ENCODE measurements at regions not wholly inside any gene's neighbourhood (a gene's known extent, or its start where the extent isn't known, plus 50 kb on each side); places are given as distances from the start of the nearest gene placed in this dataset.

DNA sequence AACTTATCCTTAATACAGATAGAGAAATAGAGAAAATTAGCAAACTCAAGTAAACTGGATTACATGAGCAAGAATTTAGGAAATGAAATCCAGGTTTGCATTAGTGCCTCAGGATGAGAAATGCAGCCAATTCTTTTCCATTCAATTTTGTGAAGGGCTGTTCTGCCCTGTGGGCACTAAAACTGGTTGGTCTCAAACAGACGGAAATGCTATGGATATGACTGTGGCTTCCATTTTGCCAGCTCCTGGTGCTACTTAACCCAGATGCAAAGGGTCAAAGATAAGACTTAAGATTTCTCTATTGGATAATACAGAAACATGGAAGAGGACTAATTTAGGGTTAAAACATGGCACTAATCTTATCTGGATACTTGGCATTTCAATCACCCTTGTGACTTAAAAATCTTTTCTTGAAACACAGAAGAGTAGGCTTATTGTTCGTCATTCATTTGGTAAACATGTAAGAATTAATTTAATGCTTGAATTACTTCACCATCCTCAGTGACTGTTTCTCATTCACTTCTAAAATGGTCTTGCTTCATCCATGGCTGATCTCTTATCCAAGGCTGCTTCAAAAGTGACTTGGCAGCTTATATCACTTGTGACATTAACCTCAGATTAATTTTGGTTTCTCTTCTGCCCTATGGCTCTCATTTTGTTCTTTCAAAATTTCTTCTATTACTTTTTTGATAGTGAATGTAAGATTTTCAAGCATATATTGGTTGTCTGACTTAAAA is 1008.7 kb downstream of the GLUD2 start:
- no peak overlapping the region for H3K27ac Mint-ChIP-seq
- H3K27me3 Mint-ChIP-seq: no peaks in the 10 kb centered on the region
- ChIA-PET CTCF (no interaction called here), POLR2A (no interaction called here)
- Histone ChIP-seq H3K79me2 (ENCODE audit: control insufficient read depth, insufficient read depth, low read length) (no peaks in the 10 kb centered on the region), H2AFZ (ENCODE audit: insufficient read depth, low read depth, low read length, poor library complexity, severe bottlenecking) (no peak overlapping the region), H3K4me1 (ENCODE audit: control insufficient read depth in 2 of 2, insufficient read depth in 2 of 2, low read length in 2 of 2) (no peaks in the 10 kb centered on the region), H3K9ac (ENCODE audit: low read length) (no peak overlapping the region), H4K20me1 (ENCODE audit: control insufficient read depth, insufficient read depth, low read length, poor library complexity, severe bottlenecking) (no peaks in the 10 kb centered on the region), H3K27ac (ENCODE audit: low read length in 2 of 2) (no peak overlapping the region), H3K4me2 (replicated peaks; ENCODE audit: low read depth, low read length, poor library complexity, severe bottlenecking) (no peak overlapping the region), H3K4me3 (ENCODE audit: control extremely low read depth in 1 of 5, extremely low read depth in 1 of 5, insufficient read depth in 1 of 5, low read depth in 2 of 5, low read length in 4 of 5) (no peak overlapping the region), H3K27me3 (replicated peaks in 1 of 4; ENCODE audit: control extremely low read depth in 1 of 4, control insufficient read depth in 3 of 4, insufficient read depth in 4 of 4, low read length in 3 of 4) (no peaks in the 10 kb centered on the region), H3K36me3 (replicated peaks in 1 of 2; ENCODE audit: control extremely low read depth in 1 of 2, control insufficient read depth in 1 of 2, extremely low read depth in 1 of 2, insufficient read depth in 2 of 2, low read length in 1 of 2) (no peaks in the 10 kb centered on the region), H3K9me3 (ENCODE audit: control extremely low read depth in 1 of 3, control insufficient read depth in 2 of 3, insufficient read depth in 1 of 3, low read length in 2 of 3) (no peaks in the 10 kb centered on the region)
- no peaks in the 10 kb centered on the region for H3K9me3 Mint-ChIP-seq (ENCODE audit: insufficient read depth)
- H3K4me3 Mint-ChIP-seq: no peak overlapping the region
- ATAC-seq (ENCODE audit: low read depth) (no peak), DNase-seq (no peak)
- no CpG with 5 or more reads among the region's 2 CpGs for WGBS (ENCODE audit: insufficient coverage)
- intact Hi-C loops (cut with micrococcal nuclease): no loop called here
- H3K4me1 Mint-ChIP-seq: no peaks in the 10 kb centered on the region
- no peak for TF ChIP-seq EZH2 (IDR thresholded peaks at IDR 0.05; ENCODE audit: borderline replicate concordance, insufficient read depth, low read depth, low read length, poor library complexity, severe bottlenecking)
- TF ChIP-seq, protein P1, sequence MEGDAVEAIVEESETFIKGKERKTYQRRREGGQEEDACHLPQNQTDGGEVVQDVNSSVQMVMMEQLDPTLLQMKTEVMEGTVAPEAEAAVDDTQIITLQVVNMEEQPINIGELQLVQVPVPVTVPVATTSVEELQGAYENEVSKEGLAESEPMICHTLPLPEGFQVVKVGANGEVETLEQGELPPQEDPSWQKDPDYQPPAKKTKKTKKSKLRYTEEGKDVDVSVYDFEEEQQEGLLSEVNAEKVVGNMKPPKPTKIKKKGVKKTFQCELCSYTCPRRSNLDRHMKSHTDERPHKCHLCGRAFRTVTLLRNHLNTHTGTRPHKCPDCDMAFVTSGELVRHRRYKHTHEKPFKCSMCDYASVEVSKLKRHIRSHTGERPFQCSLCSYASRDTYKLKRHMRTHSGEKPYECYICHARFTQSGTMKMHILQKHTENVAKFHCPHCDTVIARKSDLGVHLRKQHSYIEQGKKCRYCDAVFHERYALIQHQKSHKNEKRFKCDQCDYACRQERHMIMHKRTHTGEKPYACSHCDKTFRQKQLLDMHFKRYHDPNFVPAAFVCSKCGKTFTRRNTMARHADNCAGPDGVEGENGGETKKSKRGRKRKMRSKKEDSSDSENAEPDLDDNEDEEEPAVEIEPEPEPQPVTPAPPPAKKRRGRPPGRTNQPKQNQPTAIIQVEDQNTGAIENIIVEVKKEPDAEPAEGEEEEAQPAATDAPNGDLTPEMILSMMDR (IDR thresholded peaks at IDR 0.05): no peak

DNA sequence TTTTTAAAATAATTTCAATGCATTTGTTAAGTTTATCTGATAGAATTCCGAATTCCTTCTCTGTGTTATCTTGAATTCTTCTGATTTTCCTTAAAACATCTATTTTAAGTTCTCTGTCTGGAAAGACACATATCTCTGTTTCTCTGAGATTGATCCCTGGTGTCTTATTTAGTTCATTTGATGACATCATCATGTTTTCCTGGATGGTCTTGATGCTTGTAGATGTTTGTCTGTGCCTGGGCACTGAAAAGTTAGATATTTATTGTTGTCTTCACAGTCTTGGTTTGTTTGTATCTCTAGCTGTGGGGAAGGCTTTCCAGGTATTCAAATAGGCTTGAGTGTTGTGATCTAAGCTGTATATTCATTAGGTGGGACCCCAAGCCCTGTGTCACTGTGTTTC is 1028.8 kb downstream of the GLUD2 start:
- Histone ChIP-seq H3K9me3 (ENCODE audit: control extremely low read depth in 1 of 3, control insufficient read depth in 2 of 3, insufficient read depth in 1 of 3, low read length in 2 of 3) (no peaks in the 10 kb centered on the region), H3K4me2 (replicated peaks; ENCODE audit: low read depth, low read length, poor library complexity, severe bottlenecking) (no peak overlapping the region), H3K4me1 (ENCODE audit: control insufficient read depth in 2 of 2, insufficient read depth in 2 of 2, low read length in 2 of 2) (no peaks in the 10 kb centered on the region), H3K27ac (ENCODE audit: low read length in 2 of 2) (no peak overlapping the region), H4K20me1 (ENCODE audit: control insufficient read depth, insufficient read depth, low read length, poor library complexity, severe bottlenecking) (no peaks in the 10 kb centered on the region), H3K9ac (ENCODE audit: low read length) (no peak overlapping the region), H3K79me2 (ENCODE audit: control insufficient read depth, insufficient read depth, low read length) (no peaks in the 10 kb centered on the region), H3K4me3 (ENCODE audit: control extremely low read depth in 1 of 5, extremely low read depth in 1 of 5, insufficient read depth in 1 of 5, low read depth in 2 of 5, low read length in 4 of 5) (no peak overlapping the region), H2AFZ (ENCODE audit: insufficient read depth, low read depth, low read length, poor library complexity, severe bottlenecking) (no peak overlapping the region), H3K27me3 (replicated peaks in 1 of 4; ENCODE audit: control extremely low read depth in 1 of 4, control insufficient read depth in 3 of 4, insufficient read depth in 4 of 4, low read length in 3 of 4) (no peaks in the 10 kb centered on the region), H3K36me3 (replicated peaks in 1 of 2; ENCODE audit: control extremely low read depth in 1 of 2, control insufficient read depth in 1 of 2, extremely low read depth in 1 of 2, insufficient read depth in 2 of 2, low read length in 1 of 2) (no peaks in the 10 kb centered on the region)
- no peaks in the 10 kb centered on the region for H3K4me1 Mint-ChIP-seq
- no peaks in the 10 kb centered on the region for H3K9me3 Mint-ChIP-seq (ENCODE audit: insufficient read depth)
- no peak overlapping the region for H3K27ac Mint-ChIP-seq
- TF ChIP-seq EZH2 (IDR thresholded peaks at IDR 0.05; ENCODE audit: borderline replicate concordance, insufficient read depth, low read depth, low read length, poor library complexity, severe bottlenecking): no peak
- TF ChIP-seq, protein P1 (IDR thresholded peaks at IDR 0.05): no peak
- ATAC-seq (ENCODE audit: low read depth) (no peak), DNase-seq (no peak)
- no peaks in the 10 kb centered on the region for H3K27me3 Mint-ChIP-seq
- no peak overlapping the region for H3K4me3 Mint-ChIP-seq
- ChIA-PET POLR2A (no interaction called here), CTCF (no interaction called here)
- intact Hi-C loops (cut with micrococcal nuclease): no loop called here
- no CpG with 5 or more reads among the region's 1 CpG for WGBS (ENCODE audit: insufficient coverage)

Data from B cell (primary cell).